ENCODE measurements at regions not wholly inside any gene's neighbourhood (a gene's known extent, or its start where the extent isn't known, plus 50 kb on each side); places are given as distances from the start of the nearest gene placed in this dataset.

DNA sequence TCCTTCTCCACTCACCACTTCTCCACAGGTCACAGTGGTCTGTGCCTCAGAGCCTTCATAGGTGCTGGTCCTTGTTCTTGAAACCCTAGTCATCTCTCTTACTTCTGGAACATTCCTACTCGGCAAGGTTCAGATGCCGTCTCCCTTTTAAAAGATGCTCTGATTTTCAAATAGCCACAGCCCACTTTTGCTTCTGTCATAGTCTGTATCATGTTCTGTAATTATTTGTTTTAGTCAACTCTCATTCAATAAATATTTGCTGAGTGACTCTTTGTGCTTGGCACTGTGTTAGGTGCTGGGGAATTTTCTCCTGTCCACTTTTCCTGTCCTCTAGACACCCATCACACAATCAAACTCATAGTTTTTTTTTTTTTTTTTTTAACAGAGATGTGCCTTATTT is 181.3 kb upstream of the IL12B start:
- H3K9me3 ChIP-seq, result no peaks in the 10 kb centered on the region
- H3K36me3 ChIP-seq, result no peaks in the 10 kb centered on the region
- no peaks in the 10 kb centered on the region for H3K4me1 ChIP-seq
- intact Hi-C loops (cut with DNase I; ENCODE audit: low total_unique reads), result no loop called here
- no peak overlapping the region for H3K4me3 ChIP-seq
- TF ChIP-seq POLR2A (IDR thresholded peaks at IDR 0.05) (no peak), POLR2AphosphoS5 (IDR thresholded peaks at IDR 0.05) (no peak)
- TF ChIP-seq, protein P1, sequence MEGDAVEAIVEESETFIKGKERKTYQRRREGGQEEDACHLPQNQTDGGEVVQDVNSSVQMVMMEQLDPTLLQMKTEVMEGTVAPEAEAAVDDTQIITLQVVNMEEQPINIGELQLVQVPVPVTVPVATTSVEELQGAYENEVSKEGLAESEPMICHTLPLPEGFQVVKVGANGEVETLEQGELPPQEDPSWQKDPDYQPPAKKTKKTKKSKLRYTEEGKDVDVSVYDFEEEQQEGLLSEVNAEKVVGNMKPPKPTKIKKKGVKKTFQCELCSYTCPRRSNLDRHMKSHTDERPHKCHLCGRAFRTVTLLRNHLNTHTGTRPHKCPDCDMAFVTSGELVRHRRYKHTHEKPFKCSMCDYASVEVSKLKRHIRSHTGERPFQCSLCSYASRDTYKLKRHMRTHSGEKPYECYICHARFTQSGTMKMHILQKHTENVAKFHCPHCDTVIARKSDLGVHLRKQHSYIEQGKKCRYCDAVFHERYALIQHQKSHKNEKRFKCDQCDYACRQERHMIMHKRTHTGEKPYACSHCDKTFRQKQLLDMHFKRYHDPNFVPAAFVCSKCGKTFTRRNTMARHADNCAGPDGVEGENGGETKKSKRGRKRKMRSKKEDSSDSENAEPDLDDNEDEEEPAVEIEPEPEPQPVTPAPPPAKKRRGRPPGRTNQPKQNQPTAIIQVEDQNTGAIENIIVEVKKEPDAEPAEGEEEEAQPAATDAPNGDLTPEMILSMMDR (IDR thresholded peaks at IDR 0.05), result no peak
- no peak for DNase-seq (ENCODE audit: low spot score in 2 of 2)
- H3K27ac ChIP-seq, result no peak overlapping the region
- H3K27me3 ChIP-seq, result peaks cover 0 to 9% of the 10 kb centered on the region in 2 donors

DNA sequence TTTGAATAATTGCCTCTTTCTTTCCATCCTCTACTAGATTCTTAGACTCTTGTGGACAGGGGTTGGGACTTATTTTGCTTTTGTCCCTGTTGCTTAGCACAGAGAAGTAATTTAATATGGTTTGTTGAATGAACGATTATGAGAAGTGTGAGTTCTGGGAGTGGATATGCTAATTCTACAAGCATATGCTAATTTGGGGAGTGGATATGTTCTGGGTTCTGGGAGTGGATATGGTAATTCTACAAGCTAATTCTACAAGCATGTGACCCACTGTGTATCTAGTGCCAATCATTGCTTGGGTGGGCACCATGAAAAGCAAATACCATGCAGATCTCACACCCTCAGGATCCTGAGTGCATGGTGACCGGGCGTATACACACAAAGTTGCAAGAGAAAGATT is 181.8 kb upstream of the IL12B start:
- no peak overlapping the region for H3K4me3 ChIP-seq
- intact Hi-C loops (cut with DNase I; ENCODE audit: low total_unique reads), result no loop called here
- TF ChIP-seq POLR2AphosphoS5 (IDR thresholded peaks at IDR 0.05), result no peak
- TF ChIP-seq POLR2A (IDR thresholded peaks at IDR 0.05), result no peak
- TF ChIP-seq, protein P1 (IDR thresholded peaks at IDR 0.05), result no peak

DNA sequence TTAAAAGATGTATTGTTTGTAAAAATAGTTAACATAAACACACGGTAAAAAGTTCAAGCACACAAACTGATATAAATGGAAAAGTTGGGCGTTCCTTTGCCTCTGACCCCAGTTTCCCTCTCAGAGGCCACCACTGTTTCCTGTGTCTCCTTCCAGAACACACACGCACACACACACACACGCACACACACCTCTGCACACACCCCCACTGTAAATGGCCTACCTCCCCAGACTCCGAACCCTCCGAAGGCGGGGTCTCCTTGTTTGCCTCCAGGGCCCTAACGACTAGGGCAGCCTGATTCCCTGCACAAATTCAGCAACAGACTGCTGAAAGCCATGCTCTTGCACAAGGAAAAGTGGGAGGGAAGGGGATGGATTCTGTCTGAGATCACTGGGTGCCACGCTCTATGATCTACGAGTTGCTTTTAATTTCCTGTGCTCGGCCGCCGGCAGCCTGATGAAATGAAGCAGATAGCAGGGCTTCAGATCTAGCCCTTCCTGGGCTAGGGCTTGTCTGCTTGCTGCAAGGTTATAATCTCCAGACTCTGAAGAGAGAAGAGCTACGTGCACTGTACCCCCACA is 184.0 kb upstream of the IL12B start:
- no peak for DNase-seq (ENCODE audit: low spot score in 2 of 2)
- intact Hi-C loops (cut with DNase I; ENCODE audit: low total_unique reads), result no loop called here
- H3K27ac ChIP-seq, result no peak overlapping the region

More for the DNA sequence above, 181.8 kb upstream of the IL12B start:
- Histone ChIP-seq H3K9me3 (no peaks in the 10 kb centered on the region), H3K36me3 (no peaks in the 10 kb centered on the region), H3K27me3 (peaks cover 0 to 9% of the 10 kb centered on the region in 2 donors), H3K27ac (no peak overlapping the region), H3K4me1 (no peaks in the 10 kb centered on the region)
- no peak for DNase-seq (ENCODE audit: low spot score in 2 of 2)

DNA sequence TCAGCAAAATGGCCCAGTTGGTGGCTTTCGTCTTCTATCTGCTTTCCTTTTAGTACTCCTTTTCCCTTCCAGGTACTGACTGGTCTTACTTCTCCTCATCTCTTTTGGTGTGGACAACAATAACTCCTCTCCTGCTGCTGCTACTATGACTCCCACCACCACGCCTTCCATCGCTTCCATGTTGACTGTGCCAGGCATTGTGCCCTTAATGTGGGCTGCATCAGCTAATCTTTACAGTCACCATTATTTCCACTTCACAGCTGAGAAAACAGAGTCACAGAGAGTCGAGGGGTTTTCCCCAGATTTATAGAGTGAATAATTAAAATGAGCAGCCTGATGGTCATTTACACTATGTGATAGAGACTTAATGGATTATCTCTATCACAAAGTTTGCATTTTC is 184.9 kb upstream of the IL12B start:
- no peak for DNase-seq (ENCODE audit: low spot score in 2 of 2)
- intact Hi-C loops (cut with DNase I; ENCODE audit: low total_unique reads), result no loop called here
- Histone ChIP-seq H3K36me3 (no peaks in the 10 kb centered on the region), H3K27ac (no peak overlapping the region), H3K9me3 (no peaks in the 10 kb centered on the region), H3K4me3 (no peak overlapping the region), H3K27me3 (peaks cover 0 to 9% of the 10 kb centered on the region in 2 donors), H3K4me1 (no peaks in the 10 kb centered on the region)
- no peak for TF ChIP-seq POLR2AphosphoS5 (IDR thresholded peaks at IDR 0.05)
- TF ChIP-seq POLR2A (IDR thresholded peaks at IDR 0.05), result no peak

More for the DNA sequence above, 184.0 kb upstream of the IL12B start:
- TF ChIP-seq, protein P1 (IDR thresholded peaks at IDR 0.05), result no peak
- TF ChIP-seq POLR2A (IDR thresholded peaks at IDR 0.05), result no peak
- no peak for TF ChIP-seq POLR2AphosphoS5 (IDR thresholded peaks at IDR 0.05)
- no peaks in the 10 kb centered on the region for H3K9me3 ChIP-seq
- no peaks in the 10 kb centered on the region for H3K36me3 ChIP-seq
- H3K4me1 ChIP-seq, result no peaks in the 10 kb centered on the region
- no peak overlapping the region for H3K4me3 ChIP-seq
- peaks cover 0 to 9% of the 10 kb centered on the region in 2 donors for H3K27me3 ChIP-seq

DNA sequence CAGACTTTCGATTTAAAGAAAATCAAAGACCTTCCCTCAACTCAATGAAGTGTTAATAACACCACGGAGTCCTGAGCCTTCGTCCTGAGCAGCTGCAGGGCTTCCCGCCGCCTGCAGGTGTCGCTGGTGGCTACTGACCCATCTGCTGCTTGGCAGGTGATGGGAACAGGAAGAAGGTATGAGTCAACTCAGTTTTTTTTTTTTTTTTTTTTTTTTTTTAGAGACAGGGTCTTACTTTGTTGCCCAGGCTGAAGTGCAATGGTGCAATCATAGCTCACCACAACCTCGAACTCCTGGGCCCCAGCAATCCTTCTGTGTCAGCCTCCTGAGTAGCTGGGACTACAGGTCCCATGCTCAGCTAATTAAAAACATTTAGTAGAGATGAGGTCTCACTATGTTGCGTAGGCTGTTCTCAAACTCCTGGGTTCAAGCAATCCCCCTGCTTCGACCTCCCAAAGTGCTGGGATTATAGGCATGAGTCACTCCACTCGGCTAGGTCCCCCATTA is 185.7 kb upstream of the IL12B start:
- TF ChIP-seq POLR2A (IDR thresholded peaks at IDR 0.05), result no peak
- TF ChIP-seq, protein P1 (IDR thresholded peaks at IDR 0.05), result peak; percentile 16 to 63 (median 50)
- peaks cover 0 to 9% of the 10 kb centered on the region in 2 donors for H3K27me3 ChIP-seq
- H3K27ac ChIP-seq, result no peak overlapping the region
- no peaks in the 10 kb centered on the region for H3K36me3 ChIP-seq
- no peaks in the 10 kb centered on the region for H3K9me3 ChIP-seq
- H3K4me1 ChIP-seq, result no peaks in the 10 kb centered on the region
- peak; percentile 41 to 64 for DNase-seq (ENCODE audit: low spot score in 2 of 2)
- no peak overlapping the region for H3K4me3 ChIP-seq
- intact Hi-C loops (cut with DNase I; ENCODE audit: low total_unique reads), result no loop called here

Measured in breast epithelium (tissue), 4 donors.